ENCODE measurements at regions not wholly inside any gene's neighbourhood (a gene's known extent, or its start where the extent isn't known, plus 50 kb on each side); places are given as distances from the start of the nearest gene placed in this dataset.

GRCh38 chr14:76922092-76922491 lies 95.9 kb downstream of the LRRC74A start:
- ATAC-seq (no peak), DNase-seq (ENCODE audit: low spot score) (no peak)
- H3F3A ChIP-seq (replicated peaks; ENCODE audit: low read depth) = peaks cover 27% of the 10 kb centered on the region
- Mint-ChIP-seq H3K9me3 (no peaks in the 10 kb centered on the region; the same call in 2 of the 3 replicates), H3K36me3 (ENCODE audit: low read depth) (no peaks in the 10 kb centered on the region), H3K4me1 (peaks cover 83% of the 10 kb centered on the region), H3K27ac (no peak overlapping the region), H3K27me3 (ENCODE audit: insufficient read depth, low read depth, poor library complexity) (peaks cover 41% of the 10 kb centered on the region), H3K4me3 (no peak overlapping the region)
- H3K27me3 ChIP-seq (ENCODE audit: insufficient read depth) = no peaks in the 10 kb centered on the region
- H3K4me2 ChIP-seq = no peak overlapping the region
- TF ChIP-seq ZNF114 (CRISPR knock-in tag; IDR thresholded peaks at IDR 0.05) (no peak), JUNB (IDR thresholded peaks at IDR 0.05; ENCODE audit: unreplicated experiment) (no peak), STAT1 (IDR thresholded peaks at IDR 0.05; ENCODE audit: unreplicated experiment) (no peak), ZNF462 (CRISPR knock-in tag; IDR thresholded peaks at IDR 0.05) (no peak)
- H3K4me1 ChIP-seq (ENCODE audit: insufficient read depth) = peaks cover 83% of the 10 kb centered on the region
- no peak overlapping the region for H3K4me3 ChIP-seq
- H3K36me3 ChIP-seq (ENCODE audit: insufficient read depth) = no peaks in the 10 kb centered on the region
- no peaks in the 10 kb centered on the region for H3K9me2 ChIP-seq (ENCODE audit: insufficient read depth)
- no peak overlapping the region for H2AFZ ChIP-seq
- H4K20me1 ChIP-seq (replicated peaks; ENCODE audit: insufficient read depth) = no peaks in the 10 kb centered on the region
- no peak overlapping the region for H3K27ac ChIP-seq (ENCODE audit: low read depth)
- no peaks in the 10 kb centered on the region for H3K79me2 ChIP-seq (replicated peaks; ENCODE audit: insufficient read depth)

- DNase-seq (ENCODE audit: low spot score) = no peak
- peak overlapping the region; percentile 15; the same call in 1 of the 2 replicates for H3K27ac Mint-ChIP-seq
- peaks cover 84% of the 10 kb centered on the region for H3K4me1 Mint-ChIP-seq
- Histone ChIP-seq H3K79me2 (replicated peaks; ENCODE audit: insufficient read depth) (no peaks in the 10 kb centered on the region), H3K27ac (ENCODE audit: low read depth) (no peak overlapping the region), H3K4me1 (ENCODE audit: insufficient read depth) (peaks cover 74% of the 10 kb centered on the region), H3K4me2 (peak overlapping the region; percentile 57; the same call in 1 of the 2 replicates), H3F3A (replicated peaks; ENCODE audit: low read depth) (peaks cover 24% of the 10 kb centered on the region), H3K4me3 (no peak overlapping the region), H3K27me3 (ENCODE audit: insufficient read depth) (no peaks in the 10 kb centered on the region), H3K36me3 (ENCODE audit: insufficient read depth) (no peaks in the 10 kb centered on the region), H2AFZ (no peak overlapping the region), H4K20me1 (replicated peaks; ENCODE audit: insufficient read depth) (no peaks in the 10 kb centered on the region), H3K9me2 (ENCODE audit: insufficient read depth) (no peaks in the 10 kb centered on the region)
- H3K4me3 Mint-ChIP-seq = no peak overlapping the region
- H3K36me3 Mint-ChIP-seq (ENCODE audit: low read depth) = no peaks in the 10 kb centered on the region
- TF ChIP-seq, protein P1, sequence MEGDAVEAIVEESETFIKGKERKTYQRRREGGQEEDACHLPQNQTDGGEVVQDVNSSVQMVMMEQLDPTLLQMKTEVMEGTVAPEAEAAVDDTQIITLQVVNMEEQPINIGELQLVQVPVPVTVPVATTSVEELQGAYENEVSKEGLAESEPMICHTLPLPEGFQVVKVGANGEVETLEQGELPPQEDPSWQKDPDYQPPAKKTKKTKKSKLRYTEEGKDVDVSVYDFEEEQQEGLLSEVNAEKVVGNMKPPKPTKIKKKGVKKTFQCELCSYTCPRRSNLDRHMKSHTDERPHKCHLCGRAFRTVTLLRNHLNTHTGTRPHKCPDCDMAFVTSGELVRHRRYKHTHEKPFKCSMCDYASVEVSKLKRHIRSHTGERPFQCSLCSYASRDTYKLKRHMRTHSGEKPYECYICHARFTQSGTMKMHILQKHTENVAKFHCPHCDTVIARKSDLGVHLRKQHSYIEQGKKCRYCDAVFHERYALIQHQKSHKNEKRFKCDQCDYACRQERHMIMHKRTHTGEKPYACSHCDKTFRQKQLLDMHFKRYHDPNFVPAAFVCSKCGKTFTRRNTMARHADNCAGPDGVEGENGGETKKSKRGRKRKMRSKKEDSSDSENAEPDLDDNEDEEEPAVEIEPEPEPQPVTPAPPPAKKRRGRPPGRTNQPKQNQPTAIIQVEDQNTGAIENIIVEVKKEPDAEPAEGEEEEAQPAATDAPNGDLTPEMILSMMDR (conservative IDR thresholded peaks at IDR 0.05; ENCODE audit: low read depth in 2 of 2) = no peak
- no peak for TF ChIP-seq JUNB (IDR thresholded peaks at IDR 0.05; ENCODE audit: unreplicated experiment)
- no peak for TF ChIP-seq NANOG (IDR thresholded peaks at IDR 0.05; ENCODE audit: borderline replicate concordance)
- TF ChIP-seq, protein P2, sequence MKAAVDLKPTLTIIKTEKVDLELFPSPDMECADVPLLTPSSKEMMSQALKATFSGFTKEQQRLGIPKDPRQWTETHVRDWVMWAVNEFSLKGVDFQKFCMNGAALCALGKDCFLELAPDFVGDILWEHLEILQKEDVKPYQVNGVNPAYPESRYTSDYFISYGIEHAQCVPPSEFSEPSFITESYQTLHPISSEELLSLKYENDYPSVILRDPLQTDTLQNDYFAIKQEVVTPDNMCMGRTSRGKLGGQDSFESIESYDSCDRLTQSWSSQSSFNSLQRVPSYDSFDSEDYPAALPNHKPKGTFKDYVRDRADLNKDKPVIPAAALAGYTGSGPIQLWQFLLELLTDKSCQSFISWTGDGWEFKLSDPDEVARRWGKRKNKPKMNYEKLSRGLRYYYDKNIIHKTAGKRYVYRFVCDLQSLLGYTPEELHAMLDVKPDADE (IDR thresholded peaks at IDR 0.05) = no peak
- no peak for TF ChIP-seq ZNF114 (CRISPR knock-in tag; IDR thresholded peaks at IDR 0.05)
- TF ChIP-seq ZNF331 (CRISPR knock-in tag; IDR thresholded peaks at IDR 0.05; ENCODE audit: low read depth) = no peak
- H3K27me3 Mint-ChIP-seq (ENCODE audit: insufficient read depth, low read depth, poor library complexity) = peaks cover 39% of the 10 kb centered on the region
- ATAC-seq = no peak
- H3K9me3 Mint-ChIP-seq = no peaks in the 10 kb centered on the region; the same call in 2 of the 3 replicates
Observed at GRCh38 chr14:76921088-76921399, 94.8 kb downstream of the LRRC74A start.
